Parathyroid adenoma (tissue), 2 donors: ENCODE measurements at regions not wholly inside any gene's neighbourhood (a gene's known extent, or its start where the extent isn't known, plus 50 kb on each side); places are given as distances from the start of the nearest gene placed in this dataset.
"Not testable (repeated sequence)": the region's sequence is repeated elsewhere in the genome, so short reads cannot be mapped to it uniquely, and the experiment has no call there.

Experiments
- H2AFZ ChIP-seq: fragments of 300-600 bp; sonication (generic); one replicate; pipeline ENCODE4 v1.7.0; 2017; ENCODE audit warnings: antibody characterized with exemption, mild to moderate bottlenecking
- H3K27ac ChIP-seq: fragments of 300-600 bp; sonication (generic); one replicate; pipeline ENCODE4 v1.7.0; 2017
- H3K27me3 ChIP-seq: fragments of 300-600 bp; sonication (generic); one replicate; pipeline ENCODE4 v1.7.0; 2017; ENCODE audit warnings: low read length; ENCODE audit not compliant: control insufficient read depth, insufficient read depth
- H3K36me3 ChIP-seq: fragments of 300-600 bp; sonication (generic); one replicate; pipeline ENCODE4 v1.7.0; 2017; ENCODE audit warnings: low read length; ENCODE audit not compliant: control insufficient read depth, insufficient read depth
- H3K4me1 ChIP-seq: fragments of 300-600 bp; sonication (generic); one replicate; pipeline ENCODE4 v1.7.0; 2017; ENCODE audit warnings: control low read depth
- H3K4me2 ChIP-seq: fragments of 300-600 bp; sonication (generic); one replicate; pipeline ENCODE4 v1.7.0; 2017; ENCODE audit warnings: low read length
- H3K4me3 ChIP-seq: fragments of 300-600 bp; sonication (generic); one replicate; pipeline ENCODE4 v1.7.0; 2017; ENCODE audit warnings: low read depth, low read length
- H3K79me2 ChIP-seq: fragments of 300-600 bp; sonication (generic); one replicate; pipeline ENCODE4 v1.7.0; 2017; ENCODE audit warnings: control low read depth
- H3K9ac ChIP-seq: fragments of 300-600 bp; sonication (generic); one replicate; pipeline ENCODE4 v1.7.0; 2017; ENCODE audit warnings: mild to moderate bottlenecking
- H3K9me3 ChIP-seq: fragments of 300-600 bp; sonication (generic); one replicate; pipeline ENCODE4 v1.7.0; 2017; ENCODE audit warnings: low read length; ENCODE audit not compliant: control insufficient read depth
- TF ChIP-seq, protein P1 (sequence below): fragments of 300-600 bp; sonication (generic); IDR thresholded peaks from one replicate; pipeline ENCODE4 v1.7.0; 2017; ENCODE audit warnings: antibody characterized with exemption, mild to moderate bottlenecking
- donor health status: primary hyperparathyroidism.

DNA sequence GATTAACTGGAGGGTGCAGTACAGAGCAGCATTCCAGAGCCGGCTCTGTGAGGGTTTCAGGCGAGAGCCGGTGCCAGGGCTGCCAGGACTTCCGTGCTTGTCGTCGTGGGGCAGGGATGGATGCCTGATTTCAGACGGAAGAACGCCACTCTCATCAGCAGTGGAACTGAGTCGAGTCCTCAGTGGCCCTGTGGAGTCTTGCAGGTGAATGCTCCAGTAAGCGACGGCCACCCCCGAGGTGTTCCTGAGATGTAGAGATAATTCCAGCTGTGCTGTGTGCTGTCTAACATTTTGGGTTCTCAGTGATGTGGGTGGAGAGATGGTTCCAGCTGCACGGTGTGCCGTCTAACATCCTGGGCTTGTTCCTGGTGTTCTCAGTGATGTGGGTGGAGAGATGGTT, 103.1 kb upstream of the ALKAL2 start:
- Histone ChIP-seq H3K79me2 (no peaks in the 10 kb centered on the region), H3K27ac (no peak overlapping the region), H2AFZ (no peak overlapping the region), H3K4me3 (no peak overlapping the region), H3K4me2 (no peak overlapping the region), H3K36me3 (no peaks in the 10 kb centered on the region), H3K27me3 (no peaks in the 10 kb centered on the region), H3K4me1 (no peaks in the 10 kb centered on the region), H3K9ac (no peak overlapping the region), H3K9me3 (no peaks in the 10 kb centered on the region)
- TF ChIP-seq, protein P1, sequence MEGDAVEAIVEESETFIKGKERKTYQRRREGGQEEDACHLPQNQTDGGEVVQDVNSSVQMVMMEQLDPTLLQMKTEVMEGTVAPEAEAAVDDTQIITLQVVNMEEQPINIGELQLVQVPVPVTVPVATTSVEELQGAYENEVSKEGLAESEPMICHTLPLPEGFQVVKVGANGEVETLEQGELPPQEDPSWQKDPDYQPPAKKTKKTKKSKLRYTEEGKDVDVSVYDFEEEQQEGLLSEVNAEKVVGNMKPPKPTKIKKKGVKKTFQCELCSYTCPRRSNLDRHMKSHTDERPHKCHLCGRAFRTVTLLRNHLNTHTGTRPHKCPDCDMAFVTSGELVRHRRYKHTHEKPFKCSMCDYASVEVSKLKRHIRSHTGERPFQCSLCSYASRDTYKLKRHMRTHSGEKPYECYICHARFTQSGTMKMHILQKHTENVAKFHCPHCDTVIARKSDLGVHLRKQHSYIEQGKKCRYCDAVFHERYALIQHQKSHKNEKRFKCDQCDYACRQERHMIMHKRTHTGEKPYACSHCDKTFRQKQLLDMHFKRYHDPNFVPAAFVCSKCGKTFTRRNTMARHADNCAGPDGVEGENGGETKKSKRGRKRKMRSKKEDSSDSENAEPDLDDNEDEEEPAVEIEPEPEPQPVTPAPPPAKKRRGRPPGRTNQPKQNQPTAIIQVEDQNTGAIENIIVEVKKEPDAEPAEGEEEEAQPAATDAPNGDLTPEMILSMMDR, result no peak

DNA sequence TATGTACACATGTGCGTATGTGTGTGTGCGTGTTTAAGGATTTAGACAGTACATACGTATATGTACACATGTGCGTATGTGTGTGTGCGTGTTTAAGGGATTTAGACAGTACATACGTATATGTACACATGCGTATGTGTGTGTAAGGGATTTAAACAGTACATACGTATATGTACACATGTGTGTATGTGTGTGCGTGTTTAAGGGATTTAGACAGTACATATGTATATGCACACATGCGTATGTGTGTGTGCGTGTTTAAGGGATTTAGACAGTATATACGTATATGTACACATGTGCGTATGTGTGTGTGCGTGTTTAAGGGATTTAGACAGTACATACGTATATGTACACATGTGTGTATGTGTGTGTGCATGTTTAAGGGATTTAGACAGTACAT, 102.1 kb upstream of the ALKAL2 start:
- not testable (repeated sequence) for H3K4me2 ChIP-seq, H2AFZ ChIP-seq, H3K4me3 ChIP-seq, H3K79me2 ChIP-seq, H3K36me3 ChIP-seq, H3K4me1 ChIP-seq, H3K9ac ChIP-seq, H3K9me3 ChIP-seq, H3K27me3 ChIP-seq, H3K27ac ChIP-seq

DNA sequence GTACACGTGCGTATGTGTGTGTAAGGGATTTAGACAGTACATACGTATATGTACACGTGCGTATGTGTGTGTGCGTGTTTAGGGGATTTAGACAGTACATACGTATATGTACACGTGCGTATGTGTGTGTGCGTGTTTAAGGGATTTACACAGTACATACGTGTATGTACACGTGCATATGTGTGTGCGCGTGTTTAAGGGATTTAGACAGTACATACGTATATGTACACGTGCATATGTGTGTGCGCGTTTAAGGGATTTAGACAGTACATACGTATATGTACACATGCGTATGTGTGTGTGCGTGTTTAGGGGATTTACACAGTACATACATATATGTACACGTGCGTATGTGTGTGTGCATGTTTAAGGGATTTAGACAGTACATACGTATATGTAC, 100.9 kb upstream of the ALKAL2 start:
- not testable (repeated sequence) for H3K4me3 ChIP-seq, H2AFZ ChIP-seq, H3K36me3 ChIP-seq, H3K9me3 ChIP-seq, H3K79me2 ChIP-seq, H3K9ac ChIP-seq, H3K4me1 ChIP-seq, H3K4me2 ChIP-seq, H3K27me3 ChIP-seq, H3K27ac ChIP-seq

DNA sequence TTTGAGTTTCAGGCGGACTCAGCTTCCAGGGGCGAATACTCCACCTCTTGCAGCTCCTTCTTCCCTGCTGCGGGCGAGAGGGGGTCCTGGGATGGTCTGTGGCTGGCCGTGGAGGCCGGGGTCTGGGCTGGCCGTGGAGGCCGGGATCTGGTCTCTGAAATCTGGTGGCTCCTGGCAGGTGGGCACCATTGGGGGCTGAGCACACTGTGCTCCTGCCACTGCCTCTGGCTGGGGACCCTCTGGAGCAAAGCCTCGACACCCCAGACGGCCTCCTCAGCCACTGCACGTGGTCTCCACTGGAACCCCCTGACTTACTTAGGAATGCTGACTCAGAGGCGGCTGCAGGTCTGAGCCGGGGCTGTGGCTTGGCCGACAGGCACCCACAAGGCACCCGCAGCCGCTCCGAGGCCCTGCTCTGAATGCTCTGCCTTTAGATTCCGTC, 100.1 kb upstream of the ALKAL2 start:
- Histone ChIP-seq H3K27me3 (no peaks in the 10 kb centered on the region), H3K9ac (no peak overlapping the region), H3K4me3 (no peak overlapping the region), H3K4me1 (no peaks in the 10 kb centered on the region), H2AFZ (no peak overlapping the region), H3K79me2 (no peaks in the 10 kb centered on the region), H3K36me3 (no peaks in the 10 kb centered on the region), H3K9me3 (no peaks in the 10 kb centered on the region), H3K4me2 (no peak overlapping the region), H3K27ac (no peak overlapping the region)
- TF ChIP-seq, protein P1, result no peak

DNA sequence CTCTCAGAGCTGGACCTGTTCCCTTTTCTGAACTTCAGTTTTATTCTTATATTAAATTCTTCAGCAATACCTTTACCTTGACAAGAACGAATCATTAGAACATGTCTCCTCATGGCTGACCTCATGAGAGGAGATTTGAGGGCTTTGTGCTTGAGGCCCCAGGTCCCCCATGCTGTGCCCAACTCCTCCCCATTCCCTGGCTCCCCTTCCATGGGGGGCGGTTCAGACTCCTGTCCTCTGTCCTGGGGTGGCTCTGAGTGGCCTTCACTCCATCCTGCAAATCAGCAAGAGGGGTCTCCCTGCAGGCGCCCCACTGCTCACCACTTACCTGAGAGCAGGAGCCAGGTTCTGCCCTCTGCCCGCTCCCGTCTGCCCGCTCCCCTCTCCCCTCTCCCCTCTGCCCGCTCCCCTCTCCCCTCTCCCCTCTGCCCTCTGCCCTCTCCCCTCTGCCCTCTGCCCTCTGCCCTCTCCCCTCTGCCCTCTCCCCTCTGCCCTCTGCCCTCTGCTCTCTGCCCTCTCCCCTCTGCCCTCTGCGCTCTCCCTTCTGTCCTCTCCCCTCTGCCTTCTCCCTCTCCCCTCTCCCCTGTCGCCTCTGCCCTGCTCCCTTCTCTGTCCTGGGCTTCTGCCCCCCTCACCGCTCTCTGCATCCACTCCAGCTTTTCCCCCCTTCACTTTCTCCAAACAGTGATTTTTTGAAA, 98.7 kb upstream of the ALKAL2 start:
- Histone ChIP-seq H3K27me3 (no peaks in the 10 kb centered on the region), H3K9me3 (no peaks in the 10 kb centered on the region), H3K9ac (no peak overlapping the region), H3K4me1 (no peaks in the 10 kb centered on the region), H3K27ac (no peak overlapping the region), H3K4me2 (no peak overlapping the region), H2AFZ (no peak overlapping the region), H3K36me3 (no peaks in the 10 kb centered on the region), H3K79me2 (no peaks in the 10 kb centered on the region), H3K4me3 (no peak overlapping the region)
- TF ChIP-seq, protein P1, result no peak

DNA sequence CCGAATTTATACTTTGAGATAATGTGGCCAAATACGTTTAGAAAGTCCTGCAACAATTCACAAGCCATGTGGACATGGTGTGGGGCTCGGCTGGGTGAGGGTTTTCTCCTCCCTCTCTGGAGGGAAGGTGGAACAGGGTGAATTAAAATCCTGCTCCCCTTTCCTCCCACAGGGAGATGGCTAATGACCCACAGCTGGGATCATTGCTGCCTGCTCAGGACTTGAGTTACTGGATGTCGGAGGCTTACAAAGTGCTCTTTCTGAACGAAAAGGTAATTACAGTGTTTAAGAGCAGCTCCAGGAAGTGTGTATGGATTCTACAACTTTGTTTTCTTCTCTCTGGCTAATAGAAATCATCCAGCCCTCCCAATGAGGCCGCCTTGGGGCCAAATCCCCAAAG, 97.9 kb upstream of the ALKAL2 start:
- Histone ChIP-seq H3K27me3 (no peaks in the 10 kb centered on the region), H3K27ac (no peak overlapping the region), H3K4me2 (no peak overlapping the region), H3K9ac (no peak overlapping the region), H3K79me2 (no peaks in the 10 kb centered on the region), H3K4me3 (no peak overlapping the region), H2AFZ (no peak overlapping the region), H3K9me3 (no peaks in the 10 kb centered on the region), H3K4me1 (no peaks in the 10 kb centered on the region), H3K36me3 (no peaks in the 10 kb centered on the region)
- TF ChIP-seq, protein P1, result no peak
